HG03520 (cell line): ENCODE measurements at regions not wholly inside any gene's neighbourhood (a gene's known extent, or its start where the extent isn't known, plus 50 kb on each side); places are given as distances from the start of the nearest gene placed in this dataset.
"Not testable (repeated sequence)": the region's sequence is repeated elsewhere in the genome, so short reads cannot be mapped to it uniquely, and the experiment has no call there.

Experiments used
- ATAC-seq: cut with Tn5 transposase; IDR thresholded peaks from one replicate; pipeline ENCODE4 v1.9.1; 2021; ENCODE audit warnings: mild to moderate bottlenecking, moderate library complexity; ENCODE audit not compliant: unreplicated experiment

DNA sequence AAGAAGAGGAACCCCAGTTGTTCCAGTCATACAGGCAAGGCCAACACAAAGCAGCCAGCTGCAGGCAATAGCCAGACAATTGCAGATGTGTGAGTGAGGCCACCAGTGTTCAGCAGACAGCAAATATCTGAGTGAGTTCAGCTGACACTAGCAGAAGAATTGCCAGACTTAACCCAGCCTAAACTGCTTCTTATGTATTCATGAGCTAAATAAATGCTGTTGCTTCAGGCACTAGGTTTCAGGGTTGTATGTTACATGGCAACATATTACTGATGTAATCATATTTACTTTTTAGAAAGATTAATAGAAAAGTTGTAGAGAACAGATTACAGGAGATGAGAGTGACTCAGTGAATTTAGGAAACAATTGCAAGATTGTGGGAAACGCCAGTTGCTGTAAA, 129.8 kb upstream of the CHODL start:
- ATAC-seq, result no peak

DNA sequence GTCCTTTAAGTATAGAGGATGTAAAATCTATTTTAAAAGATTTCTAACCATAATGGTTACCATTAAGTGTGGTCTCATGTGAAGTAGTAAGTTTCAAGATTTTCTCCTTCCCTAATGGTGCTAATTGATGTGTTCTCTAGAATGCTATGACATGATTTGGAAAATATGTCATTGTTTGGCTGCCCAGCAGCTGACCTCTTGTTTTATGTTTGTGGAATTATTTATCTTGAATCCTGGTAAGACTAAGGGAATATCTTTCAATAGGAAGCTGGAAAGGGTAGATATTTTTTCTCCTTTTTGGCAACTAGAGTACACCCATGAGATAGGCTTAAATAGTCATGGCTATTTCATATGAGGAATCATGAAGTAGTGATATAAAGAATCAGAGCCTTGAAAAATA, 139.8 kb upstream of the CHODL start:
- no peak for ATAC-seq

DNA sequence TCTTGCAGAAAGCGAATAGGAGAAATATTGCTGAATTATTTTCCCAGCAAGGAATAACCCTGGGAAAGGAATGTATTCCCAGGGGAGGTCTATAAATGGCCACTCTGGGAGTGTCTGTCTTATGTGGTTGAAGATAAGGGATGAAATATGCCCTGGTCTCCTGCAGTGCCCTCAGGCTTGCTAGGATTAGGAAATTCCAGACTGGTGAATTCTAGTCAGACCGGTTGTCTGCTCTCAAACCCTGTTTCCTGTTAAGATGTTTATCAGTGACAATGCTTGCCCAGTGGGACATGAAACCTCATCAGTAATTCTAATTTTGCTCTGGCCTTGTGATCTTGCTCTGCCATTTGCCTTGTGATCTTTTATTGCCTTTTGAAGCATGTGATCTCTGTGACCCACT, 148.2 kb upstream of the CHODL start:
- ATAC-seq, result not testable (repeated sequence)

DNA sequence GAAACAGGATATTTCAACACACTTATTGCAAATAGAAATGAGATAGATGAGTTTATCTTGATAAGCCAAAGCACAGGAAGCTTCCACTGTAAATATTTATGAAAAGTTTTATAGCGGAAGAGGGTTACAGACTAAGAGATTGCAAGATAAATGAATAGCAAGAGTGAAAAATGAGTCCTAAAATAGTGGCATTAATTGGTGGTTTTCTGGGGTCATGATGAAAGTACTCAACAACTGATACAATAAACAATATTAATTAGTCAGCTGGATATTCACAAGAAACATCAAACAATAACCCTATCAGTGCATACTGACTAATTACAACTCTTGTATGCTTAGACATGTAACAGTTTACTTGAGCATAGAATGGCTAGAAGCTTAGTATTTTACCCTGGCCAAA, 154.8 kb upstream of the CHODL start:
- ATAC-seq, result no peak

DNA sequence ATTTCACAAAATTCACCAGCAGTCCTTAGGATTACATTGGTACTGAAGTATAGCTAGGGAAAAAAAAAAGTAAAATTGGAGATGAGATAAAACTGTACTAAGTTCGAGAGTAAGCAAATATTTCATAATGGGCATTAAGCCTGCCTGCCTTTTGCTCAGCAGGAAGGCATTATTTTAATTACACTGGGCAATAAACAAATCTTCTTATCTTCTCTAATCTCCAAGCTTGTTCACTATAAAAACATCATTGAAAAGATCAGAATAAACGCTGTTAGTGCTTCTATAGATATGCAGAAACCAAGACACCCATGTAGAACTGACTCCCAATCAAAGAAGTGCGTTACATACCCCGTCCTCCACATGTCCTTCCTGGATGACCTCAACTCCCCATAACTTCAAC, 174.2 kb upstream of the CHODL start:
- ATAC-seq, result no peak

DNA sequence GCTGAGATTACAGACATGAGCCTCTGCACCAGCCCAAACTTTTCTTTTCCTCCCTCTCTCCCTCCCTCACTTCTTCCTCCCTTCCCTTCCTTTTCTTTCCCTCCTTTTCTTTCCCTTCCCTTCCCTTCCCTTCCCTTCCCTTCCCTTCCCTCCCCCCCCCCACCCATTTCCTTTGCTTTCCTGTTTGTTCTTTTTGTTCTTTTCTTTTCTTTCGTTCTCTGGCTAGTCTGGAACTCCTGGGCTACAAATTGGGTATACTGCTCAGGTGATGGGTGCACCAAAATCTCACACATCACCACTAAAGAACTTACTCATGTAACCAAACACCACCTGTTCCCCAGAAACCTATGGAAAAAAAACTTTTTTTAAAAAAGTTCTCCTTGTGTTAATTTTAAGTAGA, 174.8 kb upstream of the CHODL start:
- no peak for ATAC-seq

DNA sequence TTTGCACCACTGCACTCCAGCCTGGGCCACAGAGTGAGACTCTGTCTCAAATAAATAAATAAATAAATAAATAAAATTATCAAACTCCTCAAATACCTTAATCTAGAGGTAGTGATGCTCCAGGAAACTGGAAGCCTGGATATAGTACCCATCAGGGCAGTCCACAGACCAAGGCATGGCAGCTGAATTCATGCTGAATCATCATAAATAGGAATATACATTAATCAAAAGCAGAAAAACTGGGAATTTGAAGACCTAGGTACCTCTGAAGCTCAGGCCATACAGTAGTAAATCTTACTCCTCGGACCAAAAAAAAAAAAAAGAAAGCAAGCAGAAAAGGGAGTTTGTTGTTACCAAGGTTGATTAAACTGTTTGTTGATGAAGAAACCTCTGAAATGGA, 184.2 kb upstream of the CHODL start:
- ATAC-seq, result no peak

DNA sequence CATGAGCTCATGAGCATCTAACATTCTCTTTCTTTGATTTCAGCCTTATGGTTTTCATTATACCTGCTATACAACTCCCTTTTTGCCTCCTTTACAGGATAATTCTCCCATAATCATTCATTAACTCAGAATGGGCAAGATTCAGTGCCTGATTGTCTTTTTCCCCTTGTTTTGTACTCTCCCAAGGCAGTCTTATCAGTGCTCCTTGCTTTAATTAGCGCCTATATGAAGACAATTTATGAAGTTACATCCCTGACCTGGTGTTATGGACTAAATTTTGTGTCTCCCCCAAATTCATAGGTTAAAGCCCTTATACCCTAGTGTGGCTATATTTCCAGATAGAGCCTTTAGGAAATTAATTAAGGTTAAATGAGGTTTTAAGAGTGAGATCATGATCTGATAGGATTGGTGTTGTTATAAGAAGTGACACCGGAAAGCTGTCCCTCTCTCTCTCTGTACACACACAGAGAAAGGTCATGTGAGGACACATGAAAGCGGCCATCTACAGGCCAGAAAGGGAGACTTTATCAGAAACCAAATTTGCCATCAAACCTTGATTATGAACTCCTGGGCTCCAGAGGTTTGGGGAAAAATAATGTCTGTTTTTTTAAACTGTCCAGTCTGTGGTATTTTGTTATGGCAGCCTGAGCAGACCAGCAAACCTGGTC, 185.8 kb upstream of the CHODL start:
- no peak for ATAC-seq

DNA sequence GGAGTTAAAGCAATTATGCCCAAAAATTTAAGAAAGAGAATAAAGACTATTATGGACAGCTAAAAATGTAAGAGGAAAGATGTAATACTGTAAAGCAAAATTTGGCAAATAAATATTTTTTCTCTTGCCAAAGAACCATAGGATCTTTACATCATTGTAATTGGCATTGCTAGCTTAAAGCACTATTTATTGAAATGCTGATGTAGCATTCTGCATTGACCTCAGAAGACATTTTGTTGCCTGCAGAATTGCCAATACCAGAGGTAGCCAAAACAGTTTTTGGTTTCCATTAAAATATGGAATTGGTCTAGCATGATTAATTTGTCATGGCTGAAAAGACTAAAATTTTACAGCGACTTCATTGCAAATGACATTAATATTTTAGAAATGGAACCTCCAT, 191.5 kb upstream of the CHODL start:
- no peak for ATAC-seq

DNA sequence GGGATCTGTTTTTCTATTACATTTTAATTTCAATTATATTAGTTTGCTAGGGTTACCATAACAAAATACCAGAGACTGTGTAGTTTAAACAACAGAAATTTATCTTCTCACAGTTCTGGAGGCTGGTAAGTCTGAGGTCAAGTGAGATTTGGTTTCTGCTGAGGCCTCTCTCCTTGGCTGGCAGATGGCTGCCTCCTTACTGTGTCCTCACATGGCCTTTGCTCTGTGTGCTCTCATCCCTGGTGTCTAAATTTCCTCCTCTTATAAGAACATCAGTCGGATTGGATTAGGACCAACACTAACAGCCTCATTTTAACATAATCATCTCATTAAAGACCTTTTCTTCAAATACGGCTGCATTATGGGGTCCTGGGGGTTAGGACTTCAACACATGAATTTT, 195.2 kb upstream of the CHODL start:
- no peak for ATAC-seq

DNA sequence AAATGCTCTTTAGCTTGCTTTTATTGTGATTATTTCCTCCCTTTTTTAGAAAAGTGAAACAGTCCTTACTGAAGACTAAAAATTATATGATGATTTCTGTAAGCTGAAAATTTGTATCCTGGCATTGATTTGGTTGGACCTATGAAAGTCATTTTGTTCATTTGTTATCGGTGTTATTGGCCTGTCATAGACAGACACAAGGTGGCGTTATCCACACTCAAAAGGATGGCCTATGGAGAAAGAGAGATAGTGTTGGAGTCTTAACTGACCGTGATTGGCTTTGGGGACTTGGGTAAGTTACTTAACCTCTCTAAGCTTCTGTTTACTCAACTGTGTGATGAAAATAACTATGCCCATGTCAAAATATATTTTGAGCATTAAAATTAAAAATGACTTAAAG, 203.6 kb upstream of the CHODL start:
- no peak for ATAC-seq

DNA sequence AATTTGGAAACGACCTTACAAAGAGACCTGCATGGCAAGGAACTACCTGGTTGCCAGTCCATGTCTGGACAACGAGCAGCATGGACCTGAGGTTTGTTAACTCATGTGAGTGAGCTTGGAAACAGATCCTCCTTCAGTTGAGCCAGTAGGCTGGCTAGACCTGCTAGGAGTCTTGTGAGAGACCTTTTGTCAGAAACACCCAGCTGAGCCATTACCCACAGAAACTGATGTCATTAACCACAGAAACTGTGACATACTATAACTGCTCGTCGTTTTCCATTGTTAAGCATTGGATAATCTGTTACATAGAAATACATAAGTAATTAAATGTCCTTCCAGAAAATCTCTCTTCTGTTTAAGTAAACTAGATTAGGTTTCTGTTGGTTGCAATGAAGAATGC, 211.1 kb upstream of the C21orf91 start:
- ATAC-seq, result no peak

DNA sequence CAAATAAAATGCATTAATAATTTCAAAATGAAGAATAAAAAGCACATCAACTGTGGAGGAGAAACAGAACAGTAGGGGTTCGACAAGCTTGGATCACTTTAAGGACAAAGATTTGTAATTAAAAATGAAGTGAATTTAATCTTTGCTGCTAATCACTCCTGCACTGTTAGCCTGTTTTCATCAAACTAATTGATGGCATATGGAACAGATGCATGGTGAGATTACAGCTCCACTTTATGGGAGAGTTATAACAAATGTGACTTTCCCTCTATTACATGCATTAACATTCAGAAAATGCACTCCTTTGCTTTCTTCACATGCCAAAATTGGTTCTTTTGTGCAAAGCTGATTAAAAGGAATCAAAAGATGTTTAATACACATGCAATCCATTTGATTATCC, 207.2 kb upstream of the C21orf91 start:
- ATAC-seq, result no peak

DNA sequence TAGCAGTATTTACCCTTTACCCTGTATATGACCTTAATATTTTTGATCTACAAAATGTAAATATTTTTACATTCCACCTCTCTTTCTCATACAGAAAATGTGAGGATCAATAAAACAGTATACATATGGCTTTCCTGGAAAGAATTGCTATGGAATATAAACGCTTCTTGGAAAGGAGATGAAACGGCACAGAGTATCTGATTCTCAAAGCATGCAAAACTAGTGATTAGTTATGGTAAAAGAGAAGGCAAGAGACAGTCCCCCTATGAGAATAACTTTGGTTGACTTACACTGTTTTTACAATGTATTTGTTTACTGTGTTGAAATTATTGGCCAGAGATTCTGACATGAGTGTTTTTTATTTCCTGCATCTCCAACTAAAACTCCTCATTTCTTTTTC, 204.6 kb upstream of the C21orf91 start:
- no peak for ATAC-seq

DNA sequence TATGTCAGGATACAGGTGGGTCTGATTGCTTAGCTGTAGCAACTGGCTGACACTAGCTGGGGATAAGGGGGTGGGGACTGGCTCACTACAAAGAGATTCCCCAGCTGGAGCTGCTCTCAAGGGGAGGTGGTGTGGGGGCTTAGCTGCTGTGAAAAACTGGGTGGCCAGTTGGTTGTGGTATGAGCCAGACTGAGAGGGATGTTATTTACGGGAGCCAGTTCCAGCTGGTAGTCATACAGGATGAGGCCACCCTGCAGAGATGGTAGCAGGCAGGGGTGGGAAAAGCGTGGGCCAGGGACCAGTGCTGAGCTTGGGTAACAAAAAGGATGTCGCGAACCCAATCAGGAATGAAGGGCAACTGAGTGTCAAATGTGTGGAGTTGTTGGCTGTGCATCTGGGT, 204.0 kb upstream of the C21orf91 start:
- no peak for ATAC-seq

DNA sequence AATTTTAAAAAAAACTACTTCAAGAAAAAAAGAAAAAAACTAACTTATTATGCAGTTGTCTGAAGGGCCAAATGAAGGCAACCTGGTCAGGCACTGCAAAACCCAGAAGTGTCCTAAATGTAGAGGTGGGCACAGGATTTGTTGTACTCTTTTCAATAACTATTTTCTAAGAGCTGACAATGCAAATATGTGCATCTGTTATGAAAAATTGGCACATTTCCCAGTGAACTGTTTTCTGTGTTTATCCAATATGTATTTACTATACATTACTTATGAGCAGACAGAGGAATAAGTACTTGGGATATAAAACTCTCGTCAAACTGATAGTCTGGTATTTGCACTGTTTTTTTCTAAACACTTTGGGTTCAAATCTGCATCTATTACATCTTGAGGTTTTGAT, 188.0 kb upstream of the C21orf91 start:
- ATAC-seq, result no peak

DNA sequence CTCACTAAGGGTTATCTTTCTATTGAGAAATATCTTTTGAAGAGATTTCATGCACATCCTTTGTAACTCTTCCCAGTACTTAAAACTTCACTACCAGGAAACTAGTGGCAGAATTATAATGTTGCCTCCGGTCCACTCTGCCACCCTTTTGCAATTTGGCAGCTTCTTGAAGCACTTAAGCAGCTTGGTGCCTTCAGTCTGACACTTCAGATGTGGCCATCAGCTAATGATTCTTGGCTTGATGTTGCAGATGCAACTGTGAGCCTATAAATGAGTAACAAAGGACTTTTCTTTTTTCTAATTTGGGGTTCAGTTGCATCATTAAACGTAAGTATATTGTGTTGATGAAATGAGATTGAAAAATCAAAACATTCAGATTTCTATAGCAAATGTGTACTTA, 187.5 kb upstream of the C21orf91 start:
- no peak for ATAC-seq

DNA sequence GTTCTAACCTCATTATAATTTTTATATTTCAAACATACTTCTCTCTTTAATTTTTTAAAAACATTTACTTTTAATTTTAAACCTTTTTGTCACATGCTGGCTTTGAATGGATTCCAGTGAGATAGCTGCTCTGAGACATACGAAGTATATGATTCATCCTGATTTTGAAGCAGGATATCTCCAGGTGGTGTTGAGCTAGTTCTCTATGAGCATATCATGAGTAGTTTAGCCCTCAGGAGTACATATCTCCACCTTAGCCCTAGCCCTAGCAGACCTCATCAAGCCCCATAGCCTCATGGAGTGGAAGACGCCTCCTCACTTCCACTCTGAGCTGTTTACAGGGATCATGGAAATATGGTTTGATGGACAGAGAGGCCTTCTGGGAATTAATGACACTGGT, 183.2 kb upstream of the C21orf91 start:
- ATAC-seq, result no peak

DNA sequence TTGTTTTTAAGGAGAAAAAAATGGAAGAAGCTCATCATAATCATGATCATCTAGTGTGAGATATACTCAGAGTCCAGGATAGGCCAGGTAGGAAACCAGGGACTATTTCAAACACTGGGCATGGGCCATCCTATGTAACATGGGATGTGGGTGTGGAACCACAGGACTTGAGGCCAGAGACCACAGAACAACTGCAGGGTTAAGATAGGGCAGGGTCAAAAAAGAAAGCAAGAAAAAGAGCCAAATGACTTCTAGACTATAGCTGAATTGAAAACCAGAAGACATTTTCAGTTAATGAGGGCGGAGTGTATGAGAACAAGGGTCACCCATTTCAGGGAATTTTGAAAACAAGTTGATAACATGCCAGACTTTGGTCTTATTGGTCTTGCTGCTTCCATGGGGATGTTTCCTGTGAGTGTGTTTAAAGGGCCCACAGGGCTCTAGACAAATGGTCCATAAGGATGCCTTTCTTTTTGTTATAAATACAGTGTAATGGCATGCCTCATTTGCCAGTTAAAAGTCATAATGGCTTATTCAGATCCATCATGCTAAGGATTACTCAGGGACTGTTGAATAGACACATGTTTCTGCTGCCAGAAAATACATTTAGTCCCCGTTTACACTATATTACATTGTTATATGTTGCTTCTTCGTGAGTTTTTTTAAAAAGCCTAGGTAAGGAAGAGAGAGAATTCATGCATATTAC, 182.0 kb upstream of the C21orf91 start:
- ATAC-seq, result no peak

DNA sequence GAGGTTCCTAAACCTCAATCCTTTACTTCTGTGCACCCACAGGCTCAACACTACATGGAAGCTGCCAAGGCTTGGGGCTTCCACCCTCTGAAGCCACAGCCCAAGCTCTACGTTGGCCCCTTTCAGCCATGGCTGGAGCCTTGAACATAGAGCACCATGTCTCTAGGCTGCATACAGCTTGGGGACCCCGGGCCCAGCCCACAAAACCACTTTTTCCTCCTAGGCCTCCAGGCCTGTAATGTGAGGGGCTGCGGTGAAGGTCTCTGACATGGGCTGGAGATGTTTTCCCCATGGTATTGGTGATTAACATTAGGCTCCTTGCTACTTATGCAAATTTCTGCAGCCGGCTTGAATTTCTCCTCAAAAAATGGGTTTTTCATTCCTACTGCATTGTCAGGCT, 179.4 kb upstream of the C21orf91 start:
- not testable (repeated sequence) for ATAC-seq

DNA sequence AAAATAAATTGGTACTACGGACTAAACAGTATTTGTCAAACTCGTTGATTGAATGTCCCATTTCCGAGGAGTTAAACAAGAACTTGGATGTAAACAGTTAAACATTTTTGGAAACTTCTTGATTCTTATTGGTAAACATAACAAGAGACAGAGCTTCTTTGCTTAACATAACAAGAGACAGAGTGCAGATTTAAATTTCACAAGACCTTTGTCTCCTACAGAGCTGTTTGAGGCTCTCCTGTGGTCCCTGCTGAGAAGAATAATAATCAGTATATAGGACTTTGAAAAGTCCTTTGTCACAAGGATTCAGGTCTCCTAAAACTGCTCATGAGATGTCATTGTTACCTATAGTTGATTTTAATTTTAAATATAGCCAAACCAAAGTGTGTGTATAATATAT, 170.6 kb upstream of the C21orf91 start:
- ATAC-seq, result no peak

DNA sequence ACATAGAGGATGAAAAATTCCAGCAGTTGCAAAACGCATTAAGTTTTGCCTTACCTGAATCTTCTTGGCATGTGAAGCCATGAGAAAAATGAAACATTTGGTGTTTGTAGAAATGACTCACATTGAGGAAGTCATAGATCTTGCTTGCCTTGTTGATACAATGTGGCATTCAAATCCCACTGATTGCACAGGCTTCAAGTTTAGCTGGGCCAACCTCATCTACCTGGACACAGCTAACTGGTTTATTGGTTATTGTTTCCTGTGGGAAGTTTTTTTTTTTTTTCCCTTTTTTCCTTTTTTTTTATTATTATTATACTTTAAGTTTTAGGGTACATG, 168.9 kb upstream of the C21orf91 start:
- ATAC-seq, result no peak
